ENCODE measurements at regions not wholly inside any gene's neighbourhood (a gene's known extent, or its start where the extent isn't known, plus 50 kb on each side); places are given as distances from the start of the nearest gene placed in this dataset.

GRCh38 chr18:55783921-55784320 lies 195.9 kb upstream of the TCF4 start (continued):
- no peak for TF ChIP-seq E2F8 (IDR thresholded peaks at IDR 0.05; ENCODE audit: low read depth, partially characterized antibody)
- no peak for TF ChIP-seq MLLT1 (IDR thresholded peaks at IDR 0.05)

- intact Hi-C loops (cut with micrococcal nuclease; ENCODE audit: unreplicated experiment), result loop anchor here (1.0 kb wide), 1 partner anchor 366 kb away; no protein-coding TSS in a partner anchor
- no peak overlapping the region for H3K27ac ChIP-seq (ENCODE audit: control insufficient read depth, insufficient read depth)
- ATAC-seq, result no peak
- in situ Hi-C loops (cut with MboI), result no loop called here
- ChIA-PET POLR2A (no interaction called here), RAD21 (ENCODE audit: unreplicated experiment) (no interaction called here), SMC1A (ENCODE audit: uncharacterized antibody, unreplicated experiment) (no interaction called here), CTCF (interaction anchor here (0.7 kb wide), 1 partner anchor 12 kb away, joined by 3 read pairs; no protein-coding TSS in a partner anchor)
- H3K9ac ChIP-seq (ENCODE audit: control insufficient read depth, insufficient read depth, low read length), result no peak overlapping the region
- DNase-seq (ENCODE audit: low read depth, low spot score), result no peak
- H4K20me1 ChIP-seq (ENCODE audit: control insufficient read depth, insufficient read depth), result no peaks in the 10 kb centered on the region
- no TSS peak for BruUV-seq (replicated peaks)
- no peaks in the 10 kb centered on the region for H3K79me2 ChIP-seq (ENCODE audit: control insufficient read depth, insufficient read depth, low read length)
- H2AFZ ChIP-seq (ENCODE audit: control insufficient read depth, low read depth, low read length), result no peak overlapping the region
- no peak for TF ChIP-seq HCFC1 (IDR thresholded peaks at IDR 0.05; ENCODE audit: low read length)
- no peak for TF ChIP-seq TCF3 (IDR thresholded peaks at IDR 0.05; ENCODE audit: borderline replicate concordance, insufficient read depth, low read depth, low read length)
- TF ChIP-seq IKZF1 (conservative IDR thresholded peaks at IDR 0.05), result no peak
- TF ChIP-seq NR2C1 (IDR thresholded peaks at IDR 0.05), result no peak
- 0 out of 2 replicates have a peak, but pooled peaks have one; percentile 22 for TF ChIP-seq RAD21 (IDR thresholded peaks at IDR 0.05; ENCODE audit: insufficient read depth, low read depth, low read length)
- TF ChIP-seq NR2C2 (IDR thresholded peaks at IDR 0.05; ENCODE audit: borderline replicate concordance, control insufficient read depth, insufficient read length, low read depth), result no peak
- TF ChIP-seq ZNF274 (IDR thresholded peaks at IDR 0.05; ENCODE audit: insufficient read depth, insufficient read length), result no peak
- TF ChIP-seq ZSCAN29 (IDR thresholded peaks at IDR 0.05), result peak; percentile 56; the same call in 1 of the 2 replicates
- no peak for TF ChIP-seq E4F1 (IDR thresholded peaks at IDR 0.05; ENCODE audit: borderline replicate concordance, partially characterized antibody)
- no peak for TF ChIP-seq ATF3 (IDR thresholded peaks at IDR 0.05; ENCODE audit: borderline replicate concordance, extremely low read depth, low read depth, low read length)
- 0 out of 6 replicates have a peak, but pooled peaks of 1 of the 3 experiments have one; percentile 5 for TF ChIP-seq CTCF (IDR thresholded peaks at IDR 0.05 in 2 of 3, conservative IDR thresholded peaks at IDR 0.05 in 1 of 3; ENCODE audit: control insufficient read depth in 2 of 3, extremely low read depth in 1 of 3, insufficient read depth in 1 of 3, low read depth in 3 of 3, low read length in 3 of 3)
- H3K4me1 ChIP-seq (ENCODE audit: control insufficient read depth, insufficient read depth, low read length), result no peaks in the 10 kb centered on the region
- H3K4me3 ChIP-seq, result no peak overlapping the region
- WGBS (ENCODE audit: insufficient coverage, insufficient replicate concordance, low lambda C conversion rate, missing lambda C conversion rate), result 51% methylated on average over 6 of the region's 6 CpGs
- H3K27me3 ChIP-seq (replicated peaks in 1 of 2; ENCODE audit: control insufficient read depth in 2 of 2, insufficient read depth in 2 of 2, low read length in 1 of 2), result peaks cover 0 to 23% of the 10 kb centered on the region in 2 experiments; a peak in 3 of 4 replicates
- no peak overlapping the region for H3K4me2 ChIP-seq (ENCODE audit: control insufficient read depth, insufficient read depth)
- FAIRE-seq, result no peak
- H3K36me3 ChIP-seq (ENCODE audit: control insufficient read depth in 2 of 2, insufficient read depth in 2 of 2, low read length in 1 of 2), result no peaks in the 10 kb centered on the region
- H3K9me3 ChIP-seq (replicated peaks; ENCODE audit: control insufficient read depth, insufficient read depth, low read length), result no peaks in the 10 kb centered on the region
Measured at GRCh38 chr18:55781481-55781957, 193.5 kb upstream of the TCF4 start.
